ENCODE measurements at regions not wholly inside any gene's neighbourhood (a gene's known extent, or its start where the extent isn't known, plus 50 kb on each side); places are given as distances from the start of the nearest gene placed in this dataset.
A peak's percentile ranks its signal among the peaks of the same experiment; 100 is the strongest.
"Not testable (repeated sequence)": the region's sequence is repeated elsewhere in the genome, so short reads cannot be mapped to it uniquely, and the experiment has no call there.

GRCh38 chrX:45577361-45577760 is 376.7 kb upstream of the DIPK2B start:
- DNase-seq (ENCODE audit: low spot score) = no peak

GRCh38 chrX:45571453-45571852 is 370.8 kb upstream of the DIPK2B start:
- no peak for DNase-seq (ENCODE audit: low spot score)

- DNase-seq (ENCODE audit: low spot score) = no peak
Measured at GRCh38 chrX:45566456-45566855, 365.8 kb upstream of the DIPK2B start.

- DNase-seq (ENCODE audit: low spot score) = no peak
Measured at GRCh38 chrX:45557387-45557786, 356.7 kb upstream of the DIPK2B start.

GRCh38 chrX:45554736-45555135 is 354.1 kb upstream of the DIPK2B start:
- no peak for DNase-seq (ENCODE audit: low spot score)

GRCh38 chrX:45553417-45553816 is 352.7 kb upstream of the DIPK2B start:
- no peak for DNase-seq (ENCODE audit: low spot score)

- not testable (repeated sequence) for DNase-seq (ENCODE audit: low spot score)
Measured at GRCh38 chrX:45546697-45547096, 346.0 kb upstream of the DIPK2B start.

GRCh38 chrX:45540181-45540580 is 339.5 kb upstream of the DIPK2B start:
- no peak for DNase-seq (ENCODE audit: low spot score)

- DNase-seq (ENCODE audit: low spot score) = no peak
Measured at GRCh38 chrX:45537936-45538335, 337.3 kb upstream of the DIPK2B start.

- DNase-seq (ENCODE audit: low spot score) = no peak
Measured at GRCh38 chrX:45527834-45528233, 327.2 kb upstream of the DIPK2B start.

- DNase-seq (ENCODE audit: low spot score) = no peak
Measured at GRCh38 chrX:45524805-45525204, 324.1 kb upstream of the DIPK2B start.

- no peak for DNase-seq (ENCODE audit: low spot score)
Measured at GRCh38 chrX:45524296-45524695, 323.6 kb upstream of the DIPK2B start.

- DNase-seq (ENCODE audit: low spot score) = no peak
Measured at GRCh38 chrX:45518552-45518951, 317.9 kb upstream of the DIPK2B start.

GRCh38 chrX:45517090-45517973 is 316.7 kb upstream of the DIPK2B start:
- no peak for DNase-seq (ENCODE audit: low spot score)

GRCh38 chrX:45515262-45516215 is 314.9 kb upstream of the DIPK2B start:
- peak; percentile 69 for DNase-seq (ENCODE audit: low spot score)

- DNase-seq (ENCODE audit: low spot score) = no peak
Measured at GRCh38 chrX:45513042-45513441, 312.4 kb upstream of the DIPK2B start.

GRCh38 chrX:45508454-45508853 is 307.8 kb upstream of the DIPK2B start:
- DNase-seq (ENCODE audit: low spot score) = no peak

- DNase-seq (ENCODE audit: low spot score) = no peak
Measured at GRCh38 chrX:45506149-45506730, 305.6 kb upstream of the DIPK2B start.

GRCh38 chrX:45505214-45505613 is 304.5 kb upstream of the DIPK2B start:
- DNase-seq (ENCODE audit: low spot score) = no peak

- not testable (repeated sequence) for DNase-seq (ENCODE audit: low spot score)
Measured at GRCh38 chrX:45503787-45504362, 303.2 kb upstream of the DIPK2B start.

- DNase-seq (ENCODE audit: low spot score) = no peak
Measured at GRCh38 chrX:45502396-45502795, 301.7 kb upstream of the DIPK2B start.

- no peak for DNase-seq (ENCODE audit: low spot score)
Measured at GRCh38 chrX:45497290-45497689, 296.6 kb upstream of the DIPK2B start.
